MM.1S (cell line): ENCODE measurements at regions not wholly inside any gene's neighbourhood (a gene's known extent, or its start where the extent isn't known, plus 50 kb on each side); places are given as distances from the start of the nearest gene placed in this dataset.

Experiments used
- CTCF ChIP-seq: fragments of 300-600 bp; sonication (generic); IDR thresholded peaks from 2 replicates; pipeline ENCODE4 v1.5.1; 2016; ENCODE audit warnings: antibody characterized with exemption, low read length, mixed read lengths
- EZH2 ChIP-seq: fragments of 300-600 bp; sonication (generic); optimal IDR thresholded peaks from 2 replicates; pipeline ENCODE3; 2017; ENCODE audit warnings: low read depth, mild to moderate bottlenecking, antibody characterized with exemption, low read length, mixed read lengths
- EZH2phosphoT487 ChIP-seq: fragments of 300-600 bp; sonication (generic); IDR thresholded peaks from 2 replicates; pipeline ENCODE4 v1.6.1; 2018; ENCODE audit warnings: antibody characterized with exemption, low read length

GRCh38 chr18:57214976-57215375 is 68.1 kb downstream of the BOD1L2 start:
- no peak for TF ChIP-seq CTCF
- no peak for TF ChIP-seq EZH2
- no peak for TF ChIP-seq EZH2phosphoT487
